ENCODE measurements at regions not wholly inside any gene's neighbourhood (a gene's known extent, or its start where the extent isn't known, plus 50 kb on each side); places are given as distances from the start of the nearest gene placed in this dataset.
A peak's percentile ranks its signal among the peaks of the same experiment; 100 is the strongest.

DNA sequence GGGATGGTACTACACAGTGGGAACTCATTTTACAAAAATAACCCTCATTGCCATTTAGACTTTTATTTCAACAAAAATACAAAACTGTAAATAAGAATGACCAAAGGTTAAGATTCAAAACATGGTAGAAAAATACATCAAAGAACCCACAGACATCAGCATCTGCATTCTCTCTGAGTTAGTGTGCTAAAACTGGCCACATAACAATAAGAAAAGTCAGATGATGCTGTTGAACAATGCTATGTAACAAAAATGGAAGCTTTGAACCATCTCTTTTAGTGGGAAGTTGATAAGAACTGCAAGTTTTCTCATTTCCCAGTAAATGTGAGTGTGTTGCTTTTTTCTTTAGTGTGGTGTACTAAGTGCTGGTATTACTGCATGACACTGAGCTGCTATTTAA lies 888.4 kb upstream of the EPHA5 start:
- H3K4me3 ChIP-seq (ENCODE audit: low read depth in 2 of 2, low read length in 1 of 2) = no peak overlapping the region
- H4K20me1 ChIP-seq (ENCODE audit: insufficient read depth) = no peaks in the 10 kb centered on the region
- no peaks in the 10 kb centered on the region for H3K9me3 ChIP-seq
- H3K79me2 ChIP-seq (ENCODE audit: insufficient read depth) = no peaks in the 10 kb centered on the region
- H3K36me3 ChIP-seq (replicated peaks in 1 of 2; ENCODE audit: control insufficient read depth in 1 of 2, insufficient read depth in 2 of 2, low read length in 1 of 2) = no peaks in the 10 kb centered on the region
- no peaks in the 10 kb centered on the region for H3K27me3 ChIP-seq (ENCODE audit: insufficient read depth)
- TF ChIP-seq FOXM1 (IDR thresholded peaks at IDR 0.05; ENCODE audit: low read depth) = no peak
- no peak for TF ChIP-seq EZH2phosphoT487 (IDR thresholded peaks at IDR 0.05; ENCODE audit: borderline replicate concordance, low read depth)
- no peak for TF ChIP-seq TAF1 (IDR thresholded peaks at IDR 0.05; ENCODE audit: borderline replicate concordance, low read depth, low read length)
- TF ChIP-seq NFIC (IDR thresholded peaks at IDR 0.05; ENCODE audit: borderline replicate concordance) = no peak
- TF ChIP-seq, protein P1, sequence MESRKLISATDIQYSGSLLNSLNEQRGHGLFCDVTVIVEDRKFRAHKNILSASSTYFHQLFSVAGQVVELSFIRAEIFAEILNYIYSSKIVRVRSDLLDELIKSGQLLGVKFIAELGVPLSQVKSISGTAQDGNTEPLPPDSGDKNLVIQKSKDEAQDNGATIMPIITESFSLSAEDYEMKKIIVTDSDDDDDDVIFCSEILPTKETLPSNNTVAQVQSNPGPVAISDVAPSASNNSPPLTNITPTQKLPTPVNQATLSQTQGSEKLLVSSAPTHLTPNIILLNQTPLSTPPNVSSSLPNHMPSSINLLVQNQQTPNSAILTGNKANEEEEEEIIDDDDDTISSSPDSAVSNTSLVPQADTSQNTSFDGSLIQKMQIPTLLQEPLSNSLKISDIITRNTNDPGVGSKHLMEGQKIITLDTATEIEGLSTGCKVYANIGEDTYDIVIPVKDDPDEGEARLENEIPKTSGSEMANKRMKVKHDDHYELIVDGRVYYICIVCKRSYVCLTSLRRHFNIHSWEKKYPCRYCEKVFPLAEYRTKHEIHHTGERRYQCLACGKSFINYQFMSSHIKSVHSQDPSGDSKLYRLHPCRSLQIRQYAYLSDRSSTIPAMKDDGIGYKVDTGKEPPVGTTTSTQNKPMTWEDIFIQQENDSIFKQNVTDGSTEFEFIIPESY (IDR thresholded peaks at IDR 0.05; ENCODE audit: borderline replicate concordance, low read depth) = no peak
- TF ChIP-seq NRF1 (IDR thresholded peaks at IDR 0.05; ENCODE audit: low read depth, low read length) = no peak
- no peak for TF ChIP-seq RCOR1 (IDR thresholded peaks at IDR 0.05; ENCODE audit: low read length)
- TF ChIP-seq SMC3 (IDR thresholded peaks at IDR 0.05; ENCODE audit: low read depth, low read length) = no peak
- TF ChIP-seq SIN3A (IDR thresholded peaks at IDR 0.05; ENCODE audit: borderline replicate concordance, low read depth, low read length) = no peak
- TF ChIP-seq POLR2AphosphoS5 (IDR thresholded peaks at IDR 0.05; ENCODE audit: low read depth, low read length) = no peak
- no peaks in the 10 kb centered on the region for H3F3A ChIP-seq (replicated peaks; ENCODE audit: insufficient read depth)
- H3K27ac ChIP-seq (ENCODE audit: low read depth in 2 of 2, low read length in 1 of 2) = no peak overlapping the region
- no peak overlapping the region for H3K4me2 ChIP-seq
- H3K9ac ChIP-seq = no peak overlapping the region
- H3K9me2 ChIP-seq = no peaks in the 10 kb centered on the region
- ChIA-PET POLR2A (no interaction called here), CTCF (no interaction called here)
- no peak for DNase-seq
- no peak overlapping the region for H2AFZ ChIP-seq (ENCODE audit: low read depth)
- H3K4me1 ChIP-seq (ENCODE audit: control insufficient read depth in 1 of 2, insufficient read depth in 2 of 2, low read depth in 1 of 2, low read length in 1 of 2) = no peaks in the 10 kb centered on the region

DNA sequence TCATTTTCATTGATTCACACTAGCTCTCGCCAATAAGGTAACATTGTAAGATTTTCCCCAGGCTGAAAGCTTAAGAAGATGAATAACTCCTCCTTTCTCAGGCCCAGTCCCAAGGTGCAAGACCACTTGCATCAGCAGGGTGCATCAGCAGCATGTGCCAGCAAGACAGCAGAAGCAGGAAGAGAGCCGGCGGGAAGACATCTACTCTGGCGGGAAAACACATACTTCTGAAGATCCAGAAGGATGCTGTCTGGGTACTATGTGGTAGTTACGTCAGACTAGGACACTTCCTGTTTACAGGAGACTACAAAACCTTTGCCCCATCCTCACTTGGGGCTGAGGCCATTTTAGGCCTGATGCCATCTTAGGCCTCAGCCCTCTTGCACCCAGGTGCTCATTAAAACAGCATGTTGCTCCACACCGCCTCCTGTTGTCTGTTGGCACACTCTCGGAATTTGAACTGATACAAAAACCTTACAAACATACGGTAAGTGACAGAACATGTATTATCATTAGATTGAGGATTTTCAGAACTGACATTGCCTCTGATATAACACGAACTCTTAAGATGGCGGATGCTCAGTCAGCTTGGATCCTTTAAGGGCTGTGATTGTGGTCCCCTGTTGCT lies 886.5 kb upstream of the EPHA5 start:
- ChIA-PET CTCF (no interaction called here), POLR2A (no interaction called here)
- H3K4me1 ChIP-seq (ENCODE audit: control insufficient read depth in 1 of 2, insufficient read depth in 2 of 2, low read depth in 1 of 2, low read length in 1 of 2) = no peaks in the 10 kb centered on the region
- TF ChIP-seq, protein P2, sequence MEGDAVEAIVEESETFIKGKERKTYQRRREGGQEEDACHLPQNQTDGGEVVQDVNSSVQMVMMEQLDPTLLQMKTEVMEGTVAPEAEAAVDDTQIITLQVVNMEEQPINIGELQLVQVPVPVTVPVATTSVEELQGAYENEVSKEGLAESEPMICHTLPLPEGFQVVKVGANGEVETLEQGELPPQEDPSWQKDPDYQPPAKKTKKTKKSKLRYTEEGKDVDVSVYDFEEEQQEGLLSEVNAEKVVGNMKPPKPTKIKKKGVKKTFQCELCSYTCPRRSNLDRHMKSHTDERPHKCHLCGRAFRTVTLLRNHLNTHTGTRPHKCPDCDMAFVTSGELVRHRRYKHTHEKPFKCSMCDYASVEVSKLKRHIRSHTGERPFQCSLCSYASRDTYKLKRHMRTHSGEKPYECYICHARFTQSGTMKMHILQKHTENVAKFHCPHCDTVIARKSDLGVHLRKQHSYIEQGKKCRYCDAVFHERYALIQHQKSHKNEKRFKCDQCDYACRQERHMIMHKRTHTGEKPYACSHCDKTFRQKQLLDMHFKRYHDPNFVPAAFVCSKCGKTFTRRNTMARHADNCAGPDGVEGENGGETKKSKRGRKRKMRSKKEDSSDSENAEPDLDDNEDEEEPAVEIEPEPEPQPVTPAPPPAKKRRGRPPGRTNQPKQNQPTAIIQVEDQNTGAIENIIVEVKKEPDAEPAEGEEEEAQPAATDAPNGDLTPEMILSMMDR (IDR thresholded peaks at IDR 0.05) = peak; percentile 17; the same call in 1 of the 2 replicates
- no peak for TF ChIP-seq EZH2phosphoT487 (IDR thresholded peaks at IDR 0.05; ENCODE audit: borderline replicate concordance, low read depth)
- WGBS (ENCODE audit: low lambda C conversion rate) = 59% methylated on average over 8 of the region's 10 CpGs
- no peak overlapping the region for H3K27ac ChIP-seq (ENCODE audit: low read depth in 2 of 2, low read length in 1 of 2)
- no peak overlapping the region for H3K4me3 ChIP-seq (ENCODE audit: low read depth in 2 of 2, low read length in 1 of 2)
- 0 out of 2 replicates have a peak, but pooled peaks cover 3% of the 10 kb centered on the region for H3K9me3 ChIP-seq
- no peak overlapping the region for H3K4me2 ChIP-seq
- H4K20me1 ChIP-seq (ENCODE audit: insufficient read depth) = no peaks in the 10 kb centered on the region
- H3K36me3 ChIP-seq (replicated peaks in 1 of 2; ENCODE audit: control insufficient read depth in 1 of 2, insufficient read depth in 2 of 2, low read length in 1 of 2) = no peaks in the 10 kb centered on the region
- no peaks in the 10 kb centered on the region for H3K79me2 ChIP-seq (ENCODE audit: insufficient read depth)
- H3K27me3 ChIP-seq (ENCODE audit: insufficient read depth) = no peaks in the 10 kb centered on the region
- H3K9me2 ChIP-seq = no peaks in the 10 kb centered on the region
- no peak overlapping the region for H3K9ac ChIP-seq
- no peak for DNase-seq
- H2AFZ ChIP-seq (ENCODE audit: low read depth) = no peak overlapping the region
- H3F3A ChIP-seq (replicated peaks; ENCODE audit: insufficient read depth) = no peaks in the 10 kb centered on the region

All from SK-N-SH (cell line).